Esophagus squamous epithelium (tissue), 4 donors: ENCODE measurements at regions not wholly inside any gene's neighbourhood (a gene's known extent, or its start where the extent isn't known, plus 50 kb on each side); places are given as distances from the start of the nearest gene placed in this dataset.

Experiments
- CTCF ChIP-seq, 6 experiments: fragments of 450-650 bp in 4 of 6; fragments of 200-600 bp in 2 of 6; sonication (generic) in 2 of 6; IDR thresholded peaks; one replicate each; pipeline ENCODE4 v1.5.1; 2016 to 2019; ENCODE audit warnings: antibody characterized with exemption in 6 of 6, mild to moderate bottlenecking in 4 of 6, moderate library complexity in 4 of 6
- POLR2A ChIP-seq, 4 donors: fragments of 450-650 bp; IDR thresholded peaks; one replicate each; pipeline ENCODE4 v1.6.1; 2017; ENCODE audit warnings: antibody characterized with exemption in 4 of 4, mild to moderate bottlenecking in 4 of 4, moderate library complexity in 3 of 4

GRCh38 chr6:76516924-76517323 lies 444.5 kb upstream of the IMPG1 start:
- TF ChIP-seq CTCF (IDR thresholded peaks at IDR 0.05) (no peak), POLR2A (IDR thresholded peaks at IDR 0.05) (no peak)
